Tibial nerve (tissue), 4 donors: ENCODE measurements at regions not wholly inside any gene's neighbourhood (a gene's known extent, or its start where the extent isn't known, plus 50 kb on each side); places are given as distances from the start of the nearest gene placed in this dataset.

Source experiments
- EP300 ChIP-seq, 2 donors: sonication (generic); formaldehyde crosslinking; IDR thresholded peaks; one replicate each; pipeline ENCODE4 v1.6.1; 2017; ENCODE audit warnings: antibody characterized with exemption in 2 of 2, mild to moderate bottlenecking in 1 of 2
- POLR2A ChIP-seq, 2 donors: fragments of 450-650 bp; IDR thresholded peaks; one replicate each; pipeline ENCODE4 v1.6.1; 2017; ENCODE audit warnings: antibody characterized with exemption in 2 of 2, mild to moderate bottlenecking in 2 of 2, moderate library complexity in 2 of 2
- TF ChIP-seq, protein P1 (sequence below), 5 experiments: fragments of 200-600 bp in 3 of 5; fragments of 450-650 bp in 2 of 5; sonication (generic) in 3 of 5; IDR thresholded peaks; one replicate each; pipeline ENCODE4 v1.5.1; 2016 to 2019; ENCODE audit warnings: antibody characterized with exemption in 5 of 5, mild to moderate bottlenecking in 3 of 5, moderate library complexity in 2 of 5

DNA sequence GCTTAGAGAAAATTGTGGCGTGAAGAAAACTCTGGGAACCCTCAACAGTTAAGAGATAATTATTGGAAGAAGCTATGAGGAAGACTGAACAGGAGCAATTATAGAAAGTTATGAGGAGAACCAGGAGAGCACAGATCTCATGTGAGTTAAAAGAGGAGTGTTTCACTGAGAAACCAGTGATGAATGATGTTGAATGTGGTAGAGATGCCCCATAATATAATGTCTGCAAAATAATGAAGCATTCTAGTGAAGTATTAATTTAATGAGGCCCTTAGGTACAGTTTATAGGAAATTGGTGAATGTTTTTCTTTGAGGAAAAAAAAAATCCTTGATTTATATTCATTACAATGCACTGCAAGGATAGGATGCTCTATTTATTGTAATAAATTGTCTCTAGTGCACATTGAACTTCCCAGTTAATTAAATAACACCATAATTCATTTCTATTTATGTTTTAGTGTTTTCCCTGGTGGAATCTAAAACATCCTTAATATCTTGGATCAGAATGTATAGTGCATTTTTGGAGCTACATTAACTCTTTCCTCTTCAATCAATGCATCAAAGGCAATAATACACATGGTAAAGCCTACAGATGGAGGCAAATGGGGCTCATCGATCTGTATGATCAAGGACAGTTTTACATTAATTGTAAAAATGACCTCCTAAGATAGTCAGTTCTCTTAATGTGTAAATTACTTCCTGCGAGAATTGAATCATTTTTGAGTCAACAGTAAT, 91.4 kb upstream of the EYS start:
- TF ChIP-seq, protein P1, sequence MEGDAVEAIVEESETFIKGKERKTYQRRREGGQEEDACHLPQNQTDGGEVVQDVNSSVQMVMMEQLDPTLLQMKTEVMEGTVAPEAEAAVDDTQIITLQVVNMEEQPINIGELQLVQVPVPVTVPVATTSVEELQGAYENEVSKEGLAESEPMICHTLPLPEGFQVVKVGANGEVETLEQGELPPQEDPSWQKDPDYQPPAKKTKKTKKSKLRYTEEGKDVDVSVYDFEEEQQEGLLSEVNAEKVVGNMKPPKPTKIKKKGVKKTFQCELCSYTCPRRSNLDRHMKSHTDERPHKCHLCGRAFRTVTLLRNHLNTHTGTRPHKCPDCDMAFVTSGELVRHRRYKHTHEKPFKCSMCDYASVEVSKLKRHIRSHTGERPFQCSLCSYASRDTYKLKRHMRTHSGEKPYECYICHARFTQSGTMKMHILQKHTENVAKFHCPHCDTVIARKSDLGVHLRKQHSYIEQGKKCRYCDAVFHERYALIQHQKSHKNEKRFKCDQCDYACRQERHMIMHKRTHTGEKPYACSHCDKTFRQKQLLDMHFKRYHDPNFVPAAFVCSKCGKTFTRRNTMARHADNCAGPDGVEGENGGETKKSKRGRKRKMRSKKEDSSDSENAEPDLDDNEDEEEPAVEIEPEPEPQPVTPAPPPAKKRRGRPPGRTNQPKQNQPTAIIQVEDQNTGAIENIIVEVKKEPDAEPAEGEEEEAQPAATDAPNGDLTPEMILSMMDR (IDR thresholded peaks at IDR 0.05) = no peak
- TF ChIP-seq EP300 (IDR thresholded peaks at IDR 0.05) = no peak
- no peak for TF ChIP-seq POLR2A (IDR thresholded peaks at IDR 0.05)
